HPDE6-E6E7 (cell line): ENCODE measurements at regions not wholly inside any gene's neighbourhood (a gene's known extent, or its start where the extent isn't known, plus 50 kb on each side); places are given as distances from the start of the nearest gene placed in this dataset.

Experiments
- DNase-seq: peaks from one replicate; pipeline ENCODE4 v3.0.0; 2011; ENCODE audit warnings: missing footprints; ENCODE audit errors: extremely low spot score

GRCh38 chr21:17981060-17981740 is 162.0 kb upstream of the C21orf91 start:
- no peak for DNase-seq

DNA sequence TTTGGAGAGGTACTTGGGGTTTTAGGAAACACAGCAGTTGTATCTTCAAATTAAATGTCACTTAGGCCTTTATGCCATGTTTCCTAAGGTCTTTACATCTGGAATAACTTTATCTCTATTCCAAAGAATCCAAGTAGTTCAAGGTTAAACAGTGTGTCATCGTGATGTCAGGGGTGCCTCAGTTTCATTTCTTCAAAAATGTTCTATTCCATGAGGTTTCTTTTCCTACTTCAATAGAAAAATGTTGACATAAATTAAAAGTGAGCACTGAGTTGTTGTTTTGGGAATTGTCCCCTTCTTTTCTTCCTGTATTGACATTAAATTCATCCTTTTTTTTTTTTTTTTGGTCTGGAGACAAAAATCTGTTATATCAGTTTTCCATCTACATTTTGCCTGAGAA is 160.6 kb upstream of the C21orf91 start:
- no peak for DNase-seq

- DNase-seq, result no peak
These were observed 159.7 kb upstream of the C21orf91 start for GRCh38 chr21:17978895-17979294.

- no peak for DNase-seq
These were observed 157.5 kb upstream of the C21orf91 start for GRCh38 chr21:17976691-17977090.

GRCh38 chr21:17976139-17976538 is 157.0 kb upstream of the C21orf91 start:
- no peak for DNase-seq

DNA sequence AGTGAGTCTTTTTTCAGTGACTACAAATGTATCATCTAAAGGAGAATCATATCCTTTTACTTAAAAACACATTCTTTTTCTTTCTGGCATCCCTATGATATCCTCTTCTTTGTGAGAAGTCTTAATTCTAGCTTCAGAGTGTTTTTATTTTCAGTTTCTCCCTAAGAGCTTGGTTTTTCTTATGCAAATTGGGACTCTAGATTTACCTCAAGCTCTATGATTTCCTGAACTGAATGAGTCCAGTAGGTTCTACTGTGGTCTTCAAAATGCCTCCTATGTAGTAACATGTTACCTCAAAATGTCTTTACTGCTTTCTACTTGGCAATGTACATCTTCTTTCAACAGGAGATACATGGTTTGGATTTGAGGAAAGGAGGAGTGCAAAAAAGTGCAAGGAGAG is 148.2 kb upstream of the C21orf91 start:
- DNase-seq, result no peak

DNA sequence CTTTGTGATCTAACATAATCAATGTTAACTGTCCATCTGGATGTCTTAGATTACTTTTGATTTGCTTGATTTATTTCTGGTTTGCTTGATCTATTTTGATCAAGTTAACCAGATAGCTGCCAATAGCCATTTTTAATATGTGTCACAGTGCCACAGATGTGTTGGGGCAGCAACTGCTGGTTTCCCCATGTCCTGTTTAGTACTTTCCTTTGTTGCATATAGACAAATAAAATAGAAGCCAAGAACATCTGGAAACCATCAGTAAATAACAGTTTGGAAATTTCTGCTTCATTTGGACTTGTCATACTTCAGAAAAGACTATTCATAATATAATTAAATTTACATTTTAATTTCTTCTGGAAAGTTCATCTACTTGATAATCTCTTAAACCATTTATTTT is 145.6 kb upstream of the C21orf91 start:
- DNase-seq, result no peak

DNA sequence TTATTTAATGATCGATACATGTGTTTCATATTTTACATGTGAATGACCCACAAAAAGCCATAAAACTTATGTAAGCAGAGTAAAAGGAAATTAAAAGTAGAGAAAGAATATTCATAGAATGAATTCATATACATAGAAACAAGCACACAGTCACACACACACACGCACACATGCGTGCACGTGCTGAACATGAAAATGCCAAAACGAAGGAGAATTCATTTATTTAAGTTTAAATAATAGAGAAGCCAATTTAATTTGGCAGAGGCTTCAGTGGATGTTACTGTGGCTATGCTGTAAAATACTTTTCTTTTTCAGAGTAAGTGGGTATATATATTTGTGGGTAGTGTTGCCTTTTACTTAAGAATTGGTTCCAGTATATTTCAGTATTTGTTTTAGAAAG is 145.0 kb upstream of the C21orf91 start:
- DNase-seq, result no peak

GRCh38 chr21:17950591-17950990 is 131.4 kb upstream of the C21orf91 start:
- DNase-seq, result no peak

DNA sequence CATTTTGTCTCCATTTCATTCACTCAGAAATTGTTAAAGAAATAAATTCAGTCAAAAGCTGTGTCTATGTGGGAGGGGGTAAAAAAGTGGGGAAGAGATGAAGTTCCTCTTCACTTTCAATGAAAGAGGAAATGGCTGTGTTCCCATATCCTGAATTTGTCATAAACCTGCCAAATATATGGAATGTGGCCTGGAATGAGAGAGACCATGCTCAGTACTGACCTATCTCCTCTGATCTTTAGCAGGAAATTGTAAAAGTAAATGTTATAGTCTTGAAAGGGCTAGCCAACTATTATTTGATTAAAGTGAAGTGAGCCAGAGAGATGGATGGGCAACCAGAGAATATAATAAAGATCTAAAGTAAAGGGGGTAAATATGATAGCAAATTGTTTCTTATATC is 130.3 kb upstream of the C21orf91 start:
- no peak for DNase-seq

- no peak for DNase-seq
These were observed 128.4 kb upstream of the C21orf91 start for GRCh38 chr21:17947531-17947930.

DNA sequence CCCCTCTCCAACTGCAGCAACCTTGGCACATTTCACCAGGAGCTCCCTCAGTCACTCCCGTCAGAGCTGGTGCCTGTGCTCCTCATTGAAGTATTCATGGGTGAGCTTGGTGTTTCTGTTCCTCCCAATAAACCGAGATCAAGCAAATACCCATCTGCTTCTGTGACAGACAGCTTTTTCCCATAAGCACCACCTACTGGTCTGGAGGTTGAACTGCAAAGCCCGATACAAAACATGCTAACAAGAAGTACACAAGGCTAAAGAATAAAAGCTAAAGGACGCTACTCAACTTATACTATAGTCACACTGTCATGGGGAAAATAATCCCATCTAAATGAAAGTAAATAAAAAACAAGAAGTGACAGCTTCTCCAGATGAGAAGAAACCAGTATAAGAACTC is 111.9 kb upstream of the C21orf91 start:
- no peak for DNase-seq

GRCh38 chr21:17930093-17930492 is 110.9 kb upstream of the C21orf91 start:
- no peak for DNase-seq

DNA sequence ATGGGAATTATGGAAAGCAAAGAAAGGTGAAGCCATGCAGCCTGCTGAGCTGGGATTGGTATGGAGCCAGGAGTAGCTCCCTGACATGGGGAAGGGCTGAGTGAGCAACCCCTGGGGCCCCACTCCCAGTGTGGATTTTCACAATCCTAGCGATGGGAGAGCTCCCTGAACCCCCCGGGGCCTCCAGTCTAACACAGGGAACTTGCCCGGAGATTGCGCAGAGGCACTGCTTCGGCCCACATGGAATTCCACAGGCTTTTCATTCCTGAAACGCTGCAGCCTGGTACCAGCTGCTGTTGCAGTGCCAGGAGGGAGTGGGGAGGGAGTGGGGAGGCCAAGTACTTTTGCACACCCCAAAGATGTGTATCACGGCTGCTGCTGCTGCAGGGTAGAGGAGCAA is 110.4 kb upstream of the C21orf91 start:
- DNase-seq, result no peak

DNA sequence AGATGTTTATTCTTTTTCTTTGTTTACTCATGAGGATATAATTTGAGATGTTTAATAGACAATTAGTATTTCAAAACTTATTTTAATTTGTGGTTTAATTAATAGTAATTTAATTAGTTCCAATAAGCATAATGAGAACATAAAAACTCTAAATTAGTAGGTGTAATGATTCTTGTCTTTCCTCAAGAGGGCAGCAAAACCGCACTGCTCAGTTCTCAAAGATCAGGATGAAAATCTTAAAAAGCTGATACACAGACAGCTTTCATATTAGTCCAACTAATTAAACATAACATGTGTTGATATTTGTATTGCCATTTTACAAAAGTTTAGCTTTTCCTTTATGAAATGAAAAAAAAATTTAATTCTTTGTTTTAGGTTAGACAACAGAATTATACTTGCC is 106.7 kb upstream of the C21orf91 start:
- no peak for DNase-seq

DNA sequence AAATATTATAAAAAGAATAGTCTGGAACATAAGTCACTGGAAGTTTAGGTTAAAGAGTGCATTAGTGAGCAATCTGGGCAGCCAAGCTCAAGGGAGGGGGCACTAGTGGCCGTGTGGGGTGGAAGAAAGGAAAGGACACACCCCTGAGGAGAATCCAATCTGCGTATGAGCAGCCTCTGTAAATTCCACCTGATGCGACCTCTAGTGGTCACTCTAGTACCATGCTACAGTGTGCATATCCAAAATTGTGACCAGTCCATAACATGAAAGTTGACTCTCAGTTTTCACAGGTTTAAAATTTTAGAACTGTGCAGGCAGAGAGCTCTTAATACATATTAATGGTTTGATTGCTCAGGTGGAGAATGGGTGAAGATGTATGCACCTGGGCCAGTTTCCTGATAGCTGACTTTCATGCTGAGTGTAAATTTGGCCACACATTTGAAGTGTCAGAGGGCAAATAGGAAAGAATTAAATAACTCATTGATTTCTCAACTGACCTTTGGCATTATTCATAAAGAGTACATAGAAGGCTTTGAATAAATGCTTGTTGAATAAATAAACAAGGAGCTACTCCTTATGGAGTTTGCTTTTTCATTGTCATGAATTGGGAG is 105.9 kb upstream of the C21orf91 start:
- peak; percentile 61 for DNase-seq

DNA sequence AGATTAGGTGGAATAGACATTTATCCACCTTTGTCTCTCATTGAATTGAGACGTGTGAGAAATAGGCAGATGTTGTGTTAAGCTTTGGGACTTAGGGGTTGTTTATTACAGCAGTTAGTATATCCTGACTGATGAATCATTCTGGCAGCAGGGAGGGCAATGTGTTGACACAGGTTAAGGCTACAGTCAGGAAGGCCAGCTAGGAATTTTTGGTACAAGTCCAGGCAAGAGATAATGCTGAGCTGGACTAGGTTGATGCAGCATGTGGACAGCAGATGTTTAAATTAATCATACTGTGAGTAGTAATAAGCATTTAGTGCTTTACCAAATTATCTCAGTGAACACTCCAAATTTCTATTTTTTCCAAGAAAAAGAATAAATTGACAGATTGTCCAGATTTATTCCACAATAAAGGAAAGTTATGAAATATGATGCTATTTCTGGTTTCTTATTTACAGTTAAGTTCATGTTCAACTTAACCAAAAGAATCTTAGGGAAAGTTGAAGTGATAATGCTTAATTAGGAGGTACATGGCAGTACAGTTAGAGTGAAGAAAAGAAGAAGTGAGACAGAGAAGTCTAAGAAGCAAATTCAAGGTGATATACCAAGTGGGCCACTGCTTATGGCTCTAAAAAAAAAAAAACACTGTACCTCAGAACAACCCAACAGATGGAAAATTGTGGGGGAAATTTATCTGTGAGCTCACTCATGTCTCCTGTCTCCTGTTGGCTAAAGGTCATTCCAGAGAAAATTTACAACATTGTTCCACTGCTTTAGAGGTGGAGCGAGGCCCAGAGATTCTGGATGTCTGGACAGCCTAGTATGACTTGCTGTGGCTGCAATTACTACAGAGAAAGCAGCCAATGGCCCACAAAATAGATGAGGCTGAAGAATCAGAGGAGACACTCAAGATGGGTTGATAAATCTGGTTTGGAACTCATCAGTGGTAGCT is 102.7 kb upstream of the C21orf91 start:
- peak; percentile 64 for DNase-seq

DNA sequence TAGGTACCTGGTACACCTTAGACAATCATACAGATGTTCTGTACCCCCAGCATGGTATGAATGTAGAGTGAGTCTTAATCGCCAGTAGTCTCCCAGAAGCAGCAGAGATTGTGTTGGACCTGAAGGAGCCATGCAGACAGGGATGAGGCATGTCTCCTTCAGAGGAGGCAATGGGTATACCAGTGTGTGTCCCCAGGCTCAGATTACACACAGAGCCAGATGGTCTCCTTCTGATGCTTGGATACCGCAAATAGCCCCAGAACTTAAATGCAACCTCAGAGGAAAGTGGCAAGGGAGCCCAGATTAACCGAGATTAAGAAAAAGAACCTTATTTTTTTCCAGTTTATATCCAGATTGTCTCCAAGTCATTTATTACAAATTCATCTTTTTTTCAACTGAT is 96.8 kb upstream of the C21orf91 start:
- no peak for DNase-seq

DNA sequence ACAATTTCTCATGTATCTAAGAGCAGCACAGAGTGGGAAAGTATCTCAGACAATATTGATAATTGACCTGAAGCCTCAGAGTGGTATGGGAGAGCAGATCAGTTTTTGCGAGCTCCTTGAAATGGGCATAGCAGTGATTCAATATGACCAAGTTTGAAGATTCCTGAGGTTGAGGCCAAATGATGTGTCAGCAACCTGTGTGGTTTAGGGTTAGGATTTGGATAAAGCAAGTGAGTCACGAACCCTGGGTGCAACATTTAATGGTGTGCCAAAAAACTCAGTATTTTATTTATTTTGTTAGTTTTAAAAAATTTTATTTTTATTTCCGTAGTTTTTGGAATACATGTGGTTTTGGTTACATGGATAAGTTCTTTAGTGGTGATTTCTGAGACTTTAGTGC is 92.5 kb upstream of the C21orf91 start:
- DNase-seq, result no peak

DNA sequence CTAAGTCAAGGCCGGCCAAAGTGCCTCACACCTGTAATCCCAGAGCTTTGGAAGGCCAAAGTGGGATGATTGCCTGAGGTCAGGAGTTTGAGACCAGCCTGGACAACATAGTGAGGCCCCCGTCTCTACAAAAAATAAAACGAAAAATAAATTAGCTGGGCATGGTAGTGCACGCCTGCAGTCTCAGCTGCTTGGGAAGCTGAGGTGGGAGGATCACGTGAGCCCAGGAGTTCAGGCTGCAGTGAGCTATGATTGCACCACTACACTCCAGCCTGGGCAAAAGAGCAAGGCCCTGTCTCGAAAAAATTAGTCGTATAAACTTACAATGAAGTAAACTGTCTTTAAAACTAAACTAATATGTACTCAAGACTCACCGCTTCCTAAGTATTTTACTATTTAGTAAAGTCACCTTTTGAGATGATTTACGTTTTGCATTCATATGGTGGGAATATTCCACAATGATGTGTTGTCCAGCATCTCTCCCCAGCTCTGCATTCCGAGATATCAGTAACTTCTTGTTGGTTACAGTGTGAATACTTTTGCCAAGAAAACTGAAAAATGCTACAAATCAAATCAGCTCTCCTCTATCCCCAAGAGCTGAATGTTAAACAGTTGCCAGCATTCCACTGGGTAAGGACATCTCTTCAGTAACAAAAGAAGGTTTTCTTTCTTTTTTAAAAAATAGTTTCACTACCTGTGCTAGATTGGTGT is 84.9 kb upstream of the C21orf91 start:
- no peak for DNase-seq

- DNase-seq, result no peak
These were observed 84.1 kb upstream of the C21orf91 start for GRCh38 chr21:17903029-17903806.
